ENCODE measurements at regions not wholly inside any gene's neighbourhood (a gene's known extent, or its start where the extent isn't known, plus 50 kb on each side); places are given as distances from the start of the nearest gene placed in this dataset.

GRCh38 chr2:173583196-173583595 lies 228.5 kb downstream of the CDCA7 start:
- in situ Hi-C loops (cut with HindIII; ENCODE audit: low sequenced_read_pairs), result loop anchor here (25.0 kb wide), 1 partner anchor 454 kb away; no protein-coding TSS in a partner anchor

GRCh38 chr2:173584000-173584399 lies 229.3 kb downstream of the CDCA7 start:
- in situ Hi-C loops (cut with HindIII; ENCODE audit: low sequenced_read_pairs), result loop anchor here (25.0 kb wide), 1 partner anchor 453 kb away; no protein-coding TSS in a partner anchor

- in situ Hi-C loops (cut with HindIII; ENCODE audit: low sequenced_read_pairs), result loop anchor here (25.0 kb wide), 1 partner anchor 452 kb away; no protein-coding TSS in a partner anchor
Measured at GRCh38 chr2:173584676-173585458, 230.2 kb downstream of the CDCA7 start.

GRCh38 chr2:173588931-173589369 lies 234.3 kb downstream of the CDCA7 start:
- in situ Hi-C loops (cut with HindIII; ENCODE audit: low sequenced_read_pairs), result loop anchor here (25.0 kb wide), 1 partner anchor 448 kb away; no protein-coding TSS in a partner anchor

GRCh38 chr2:173589604-173590275 lies 235.1 kb downstream of the CDCA7 start:
- in situ Hi-C loops (cut with HindIII; ENCODE audit: low sequenced_read_pairs), result loop anchor here (25.0 kb wide), 1 partner anchor 448 kb away; no protein-coding TSS in a partner anchor

GRCh38 chr2:173590276-173590861 lies 235.7 kb downstream of the CDCA7 start:
- in situ Hi-C loops (cut with HindIII; ENCODE audit: low sequenced_read_pairs), result loop anchor here (25.0 kb wide), 1 partner anchor 447 kb away; no protein-coding TSS in a partner anchor

GRCh38 chr2:173593109-173593508 lies 238.4 kb downstream of the CDCA7 start:
- in situ Hi-C loops (cut with HindIII; ENCODE audit: low sequenced_read_pairs), result loop anchor here (25.0 kb wide), 1 partner anchor 444 kb away; no protein-coding TSS in a partner anchor

- in situ Hi-C loops (cut with HindIII; ENCODE audit: low sequenced_read_pairs), result loop anchor here (25.0 kb wide), 1 partner anchor 441 kb away; no protein-coding TSS in a partner anchor
Measured at GRCh38 chr2:173596244-173596643, 241.6 kb downstream of the CDCA7 start.

GRCh38 chr2:173598525-173598924 lies 243.9 kb downstream of the CDCA7 start:
- in situ Hi-C loops (cut with HindIII; ENCODE audit: low sequenced_read_pairs), result loop anchor here (25.0 kb wide), 1 partner anchor 439 kb away; no protein-coding TSS in a partner anchor

- in situ Hi-C loops (cut with HindIII; ENCODE audit: low sequenced_read_pairs), result loop anchor here (25.0 kb wide), 1 partner anchor 437 kb away; no protein-coding TSS in a partner anchor
Measured at GRCh38 chr2:173599821-173600359, 245.2 kb downstream of the CDCA7 start.

- in situ Hi-C loops (cut with HindIII; ENCODE audit: low sequenced_read_pairs), result no loop called here
Measured at GRCh38 chr2:173602153-173602795, 247.6 kb downstream of the CDCA7 start.

- in situ Hi-C loops (cut with HindIII; ENCODE audit: low sequenced_read_pairs), result no loop called here
Measured at GRCh38 chr2:173605994-173606393, 251.3 kb downstream of the CDCA7 start.

- in situ Hi-C loops (cut with HindIII; ENCODE audit: low sequenced_read_pairs), result no loop called here
Measured at GRCh38 chr2:173606619-173607248, 252.1 kb downstream of the CDCA7 start.

- in situ Hi-C loops (cut with HindIII; ENCODE audit: low sequenced_read_pairs), result no loop called here
Measured at GRCh38 chr2:173607606-173608311, 253.1 kb downstream of the CDCA7 start.

- in situ Hi-C loops (cut with HindIII; ENCODE audit: low sequenced_read_pairs), result no loop called here
Measured at GRCh38 chr2:173611121-173611520, 256.4 kb downstream of the CDCA7 start.

- in situ Hi-C loops (cut with HindIII; ENCODE audit: low sequenced_read_pairs), result no loop called here
Measured at GRCh38 chr2:173612354-173612753, 257.7 kb downstream of the CDCA7 start.

- in situ Hi-C loops (cut with HindIII; ENCODE audit: low sequenced_read_pairs), result no loop called here
Measured at GRCh38 chr2:173613386-173613785, 258.7 kb downstream of the CDCA7 start.

GRCh38 chr2:173614265-173614930 lies 259.7 kb downstream of the CDCA7 start:
- in situ Hi-C loops (cut with HindIII; ENCODE audit: low sequenced_read_pairs), result no loop called here

All from endothelial cell of hepatic sinusoid (primary cell).